GM12878 (cell line): ENCODE measurements at regions not wholly inside any gene's neighbourhood (a gene's known extent, or its start where the extent isn't known, plus 50 kb on each side); places are given as distances from the start of the nearest gene placed in this dataset.

ENCODE experiments used
- ATAC-seq: fragments of 200-7000 bp; cut with Tn5 transposase; 3 replicates; pipeline ENCODE4 v1.9.1; 2020; ENCODE audit warnings: mild to moderate bottlenecking, moderate library complexity
- BruUV-seq: library from RNA; stranded (reverse); fragments of 400-500 nt; replicated peaks from 2 replicates; lab custom pipeline; 2021; lab: Mats Ljungman, UMichigan
- CTCF ChIA-PET: fragments of 300-600 bp; sonication (Branson Sonifier 250); formaldehyde crosslinking; extraction: SDS; loops from one replicate; lab custom pipeline; 2021; ENCODE audit warnings: inconsistent platforms; lab: Yijun Ruan, JAX
- POLR2A ChIA-PET: fragments of 350-600 bp; formaldehyde crosslinking; extraction: SDS; loops from one replicate; lab custom pipeline; 2021; ENCODE audit warnings: inconsistent platforms; lab: Charles Lee
- RAD21 ChIA-PET: fragments of 300-600 bp; sonication (Branson Sonifier 250); formaldehyde crosslinking; loops from one replicate; lab custom pipeline; 2023; ENCODE audit warnings: antibody characterized with exemption; ENCODE audit not compliant: unreplicated experiment; lab: Charles Lee
- SMC1A ChIA-PET: fragments of 300-600 bp; sonication (Branson Sonifier 250); formaldehyde crosslinking; loops from one replicate; lab custom pipeline; 2023; ENCODE audit not compliant: unreplicated experiment, uncharacterized antibody; lab: Charles Lee
- DNase-seq: peaks from one replicate; pipeline ENCODE4 v3.0.0-alpha.2; 2011; ENCODE audit warnings: low read depth, low spot score
- FAIRE-seq: peaks from 3 replicates; lab custom pipeline; 2011; peaks lifted over from hg19 to GRCh38; lab: Jason Lieb, UNC
- H2AFZ ChIP-seq: 2 replicates; pipeline ENCODE4 v1.6.0; 2011; ENCODE audit warnings: low read depth, low read length, control low read depth; ENCODE audit not compliant: control insufficient read depth
- H3K27ac ChIP-seq: 2 replicates; pipeline ENCODE4 v1.5.1; 2011; ENCODE audit warnings: control low read depth; ENCODE audit not compliant: control insufficient read depth, insufficient read depth
- H3K27me3 ChIP-seq, 2 experiments: replicated peaks in 1 of 2; 2 replicates each; pipeline versions ENCODE4 v1.6.0 to v1.6.1; 2011; ENCODE audit warnings: low read length in 1 of 2; ENCODE audit not compliant: control insufficient read depth in 2 of 2, insufficient read depth in 2 of 2
- H3K36me3 ChIP-seq, 2 experiments: 2 replicates each; pipeline ENCODE4 v1.5.1; 2011; ENCODE audit warnings: low read length in 1 of 2; ENCODE audit not compliant: control insufficient read depth in 2 of 2, insufficient read depth in 2 of 2
- H3K4me1 ChIP-seq: 2 replicates; pipeline ENCODE4 v1.6.1; 2011; ENCODE audit warnings: mild to moderate bottlenecking, low read length, moderate library complexity, mixed read lengths; ENCODE audit not compliant: control insufficient read depth, insufficient read depth
- H3K4me2 ChIP-seq: 2 replicates; pipeline ENCODE4 v1.6.0; 2011; ENCODE audit warnings: control low read depth; ENCODE audit not compliant: control insufficient read depth, insufficient read depth
- H3K4me3 ChIP-seq: fragments of 200-600 bp; sonication (generic); 2 replicates; pipeline ENCODE4 v1.5.1; 2016
- H3K79me2 ChIP-seq: 2 replicates; pipeline ENCODE4 v1.6.0; 2011; ENCODE audit warnings: low read length; ENCODE audit not compliant: control insufficient read depth, insufficient read depth
- H3K9ac ChIP-seq: 2 replicates; pipeline ENCODE4 v1.8.0; 2011; ENCODE audit warnings: low read length, control low read depth, mixed read lengths; ENCODE audit not compliant: control insufficient read depth, insufficient read depth
- H3K9me3 ChIP-seq: replicated peaks from 3 replicates; pipeline ENCODE4 v1.5.1; 2011; ENCODE audit warnings: mild to moderate bottlenecking, low read length; ENCODE audit not compliant: control insufficient read depth, insufficient read depth
- H4K20me1 ChIP-seq: 2 replicates; pipeline ENCODE4 v1.6.0; 2011; ENCODE audit not compliant: control insufficient read depth, insufficient read depth
- E2F8 ChIP-seq: fragments of 450-650 bp; IDR thresholded peaks from 2 replicates; pipeline ENCODE4 v1.6.1; 2018; ENCODE audit warnings: mild to moderate bottlenecking, low read depth, moderate library complexity; ENCODE audit not compliant: partially characterized antibody
- POLR2AphosphoS2 ChIP-seq: IDR thresholded peaks from 2 replicates; pipeline ENCODE4 v1.6.1; 2011; ENCODE audit warnings: low read depth, mild to moderate bottlenecking, low read length, improper control_type of control experiment, moderate library complexity
- REST ChIP-seq: IDR thresholded peaks from 2 replicates; pipeline ENCODE4 v1.6.1; 2012; ENCODE audit warnings: mild to moderate bottlenecking, low read depth, low read length
- ZBTB4 ChIP-seq: fragments of 450-650 bp; formaldehyde crosslinking; IDR thresholded peaks from 2 replicates; pipeline ENCODE4 v1.4.0; 2022; ENCODE audit warnings: mild to moderate bottlenecking, moderate library complexity
- ZNF207 ChIP-seq: fragments of 450-650 bp; IDR thresholded peaks from 2 replicates; pipeline ENCODE4 v1.6.1; 2014; ENCODE audit warnings: antibody characterized with exemption, mild to moderate bottlenecking, borderline replicate concordance
- ZNF592 ChIP-seq: fragments of 450-650 bp; IDR thresholded peaks from 2 replicates; pipeline ENCODE4 v1.6.1; 2017; ENCODE audit warnings: mild to moderate bottlenecking, moderate library complexity
- WGBS: methylation state at CpG from one replicate; pipeline ENCODE4 v1.1.6; 2016; ENCODE audit warnings: low lambda C conversion rate; ENCODE audit not compliant: insufficient replicate concordance, insufficient coverage; ENCODE audit errors: missing lambda C conversion rate; 5-methylcytosine and 5-hydroxymethylcytosine counted together
- in situ Hi-C: fragments of 300-500 bp; cut with MboI; formaldehyde crosslinking; loops from 9 replicates; pipeline ENCODE4 v1.14.3; 2018; ENCODE audit warnings: mixed read lengths
- intact Hi-C: fragments of 100-400 bp; cut with micrococcal nuclease; formaldehyde crosslinking; loops from one replicate; pipeline ENCODE4 v1.14.2; 2022; ENCODE audit not compliant: unreplicated experiment

GRCh38 chr3:117565777-117566176, 856.2 kb downstream of the TUSC7 start (continued):
- TF ChIP-seq REST (no peak), POLR2AphosphoS2 (no peak)

GRCh38 chr3:117566926-117567325, 857.3 kb downstream of the TUSC7 start:
- Histone ChIP-seq H3K4me1 (no peaks in the 10 kb centered on the region), H3K27ac (no peak overlapping the region), H3K4me2 (no peak overlapping the region), H4K20me1 (no peaks in the 10 kb centered on the region), H3K9ac (no peak overlapping the region), H3K27me3 (no peaks in the 10 kb centered on the region; a peak in 1 of 4 replicates), H3K4me3 (no peak overlapping the region), H3K36me3 (no peaks in the 10 kb centered on the region), H3K79me2 (no peaks in the 10 kb centered on the region), H2AFZ (no peak overlapping the region), H3K9me3 (no peaks in the 10 kb centered on the region)
- in situ Hi-C loops: no loop called here
- no TSS peak for BruUV-seq
- TF ChIP-seq ZNF207 (no peak), ZNF592 (no peak), E2F8 (no peak), ZBTB4 (CRISPR knock-in tag) (no peak)
- WGBS: 0% methylated on average over 2 of the region's 2 CpGs
- DNase-seq (no peak), FAIRE-seq (no peak), ATAC-seq (no peak)
- intact Hi-C loops: no loop called here
- ChIA-PET POLR2A (no interaction called here), RAD21 (no interaction called here), SMC1A (interaction anchor here (0.6 kb wide), 1 partner anchor 67 kb away, joined by 3 read pairs; no protein-coding TSS in a partner anchor), CTCF (interaction anchor here (0.6 kb wide), 1 partner anchor 121 kb away, joined by 3 read pairs; no protein-coding TSS in a partner anchor)
